ENCODE measurements at regions not wholly inside any gene's neighbourhood (a gene's known extent, or its start where the extent isn't known, plus 50 kb on each side); places are given as distances from the start of the nearest gene placed in this dataset.

DNA sequence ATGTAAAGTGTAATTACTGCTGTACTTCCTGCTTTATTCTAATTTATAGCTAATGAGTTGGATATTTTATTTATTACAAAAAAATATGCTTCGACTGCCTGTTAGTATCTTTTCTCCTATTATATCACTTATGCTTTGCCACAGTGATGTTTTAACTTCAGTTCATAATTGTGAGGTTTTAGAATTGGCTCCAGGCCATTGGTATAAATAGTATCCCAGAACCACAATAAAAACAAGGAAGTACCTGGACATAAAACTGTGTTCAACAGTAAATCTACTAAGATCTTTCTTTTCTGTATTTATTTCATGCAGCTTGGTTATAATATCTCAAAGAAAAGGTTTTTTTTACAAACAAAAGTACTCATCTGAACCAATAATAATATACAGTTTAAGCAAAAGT, 354.3 kb upstream of the CDH9 start:
- TF ChIP-seq, protein P1, sequence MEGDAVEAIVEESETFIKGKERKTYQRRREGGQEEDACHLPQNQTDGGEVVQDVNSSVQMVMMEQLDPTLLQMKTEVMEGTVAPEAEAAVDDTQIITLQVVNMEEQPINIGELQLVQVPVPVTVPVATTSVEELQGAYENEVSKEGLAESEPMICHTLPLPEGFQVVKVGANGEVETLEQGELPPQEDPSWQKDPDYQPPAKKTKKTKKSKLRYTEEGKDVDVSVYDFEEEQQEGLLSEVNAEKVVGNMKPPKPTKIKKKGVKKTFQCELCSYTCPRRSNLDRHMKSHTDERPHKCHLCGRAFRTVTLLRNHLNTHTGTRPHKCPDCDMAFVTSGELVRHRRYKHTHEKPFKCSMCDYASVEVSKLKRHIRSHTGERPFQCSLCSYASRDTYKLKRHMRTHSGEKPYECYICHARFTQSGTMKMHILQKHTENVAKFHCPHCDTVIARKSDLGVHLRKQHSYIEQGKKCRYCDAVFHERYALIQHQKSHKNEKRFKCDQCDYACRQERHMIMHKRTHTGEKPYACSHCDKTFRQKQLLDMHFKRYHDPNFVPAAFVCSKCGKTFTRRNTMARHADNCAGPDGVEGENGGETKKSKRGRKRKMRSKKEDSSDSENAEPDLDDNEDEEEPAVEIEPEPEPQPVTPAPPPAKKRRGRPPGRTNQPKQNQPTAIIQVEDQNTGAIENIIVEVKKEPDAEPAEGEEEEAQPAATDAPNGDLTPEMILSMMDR (IDR thresholded peaks at IDR 0.05; ENCODE audit: extremely low read depth, missing control alignments) = no peak
- DNase-seq (ENCODE audit: low spot score) = no peak

DNA sequence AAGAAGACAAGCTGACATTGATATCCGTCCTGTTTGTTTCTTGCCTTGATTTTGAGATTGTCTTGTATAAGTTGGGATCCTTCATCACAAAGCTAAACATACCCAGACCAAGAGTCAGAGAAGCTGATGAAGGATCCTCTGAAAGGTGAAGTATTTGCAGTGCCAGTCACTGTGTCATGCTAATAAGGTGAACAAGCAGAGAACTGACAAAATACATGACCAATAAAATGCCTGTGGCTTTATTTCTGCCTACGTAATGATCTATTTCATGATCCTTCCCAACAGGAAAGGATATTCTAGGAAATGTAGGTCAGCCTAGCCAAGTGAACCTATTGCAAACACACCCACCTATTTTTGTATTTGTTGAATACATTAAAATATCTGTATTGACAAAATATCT, 351.3 kb upstream of the CDH9 start:
- TF ChIP-seq, protein P1 (IDR thresholded peaks at IDR 0.05; ENCODE audit: extremely low read depth, missing control alignments) = no peak
- DNase-seq (ENCODE audit: low spot score) = no peak

DNA sequence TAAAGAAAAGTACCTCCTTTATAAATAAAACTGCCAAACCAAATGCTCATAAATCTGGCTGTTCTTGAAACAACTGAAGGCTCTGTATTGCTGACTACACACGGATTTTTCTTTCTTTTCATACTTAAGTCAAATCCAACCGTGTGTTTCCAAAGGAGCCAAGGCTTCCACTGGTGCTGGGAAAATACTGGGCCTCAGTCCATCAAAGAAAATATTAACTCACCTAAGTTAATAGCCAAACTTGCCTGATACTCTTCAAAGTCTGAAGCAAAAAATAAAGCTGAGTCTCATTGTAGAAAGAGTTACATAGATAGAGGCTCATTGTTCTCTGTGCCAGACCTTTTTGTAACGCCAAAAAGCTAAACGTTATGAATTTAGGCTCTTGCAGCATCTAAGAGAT, 350.4 kb upstream of the CDH9 start:
- no peak for DNase-seq (ENCODE audit: low spot score)
- TF ChIP-seq, protein P1 (IDR thresholded peaks at IDR 0.05; ENCODE audit: extremely low read depth, missing control alignments) = no peak

DNA sequence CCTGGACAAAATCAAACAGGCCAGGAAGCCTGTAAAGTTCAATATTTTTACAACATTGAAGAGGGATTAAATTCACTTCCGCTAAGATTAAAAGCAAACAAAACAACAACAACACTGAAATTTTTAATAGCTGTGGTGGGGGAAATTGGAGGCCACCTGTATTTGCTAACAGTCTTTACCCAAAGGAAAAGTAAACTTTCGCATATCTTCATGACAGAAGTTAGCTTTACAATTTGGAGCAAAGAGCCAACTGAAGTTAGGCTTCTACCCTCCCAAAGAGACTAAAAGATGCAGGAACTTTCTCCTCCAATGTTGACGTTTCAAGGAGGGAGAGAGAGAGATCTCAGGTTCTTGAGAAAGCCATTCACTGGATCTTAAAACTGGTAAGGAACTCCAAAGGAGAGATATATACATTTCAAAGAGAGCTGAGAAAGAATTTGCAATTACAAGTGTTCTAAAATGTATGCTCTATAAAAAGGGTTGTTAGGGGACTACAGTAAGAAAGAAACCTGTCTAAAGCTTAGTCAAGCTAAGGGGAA, 349.2 kb upstream of the CDH9 start:
- TF ChIP-seq, protein P1 (IDR thresholded peaks at IDR 0.05; ENCODE audit: extremely low read depth, missing control alignments) = no peak

DNA sequence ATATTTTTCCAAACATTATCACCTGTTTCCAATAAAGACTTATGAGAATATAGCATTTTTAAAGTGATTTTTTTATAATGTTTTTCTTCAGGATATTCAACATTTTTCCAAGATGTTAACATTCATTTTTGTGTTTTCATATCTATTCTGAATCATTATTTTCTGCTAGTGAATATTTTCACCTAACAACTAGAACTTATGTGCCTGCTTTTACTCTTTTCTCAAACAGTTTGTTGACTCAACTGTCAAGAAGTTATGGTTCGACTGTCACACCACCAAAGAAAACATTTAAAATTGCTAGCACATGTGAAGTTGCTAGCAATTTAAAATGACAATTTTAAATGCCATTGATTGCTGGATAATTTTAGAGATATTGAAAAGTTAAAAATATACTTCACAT, 343.3 kb upstream of the CDH9 start:
- TF ChIP-seq, protein P1 (IDR thresholded peaks at IDR 0.05; ENCODE audit: extremely low read depth, missing control alignments) = no peak

More for the DNA sequence above, 349.2 kb upstream of the CDH9 start:
- no peak for DNase-seq (ENCODE audit: low spot score)

DNA sequence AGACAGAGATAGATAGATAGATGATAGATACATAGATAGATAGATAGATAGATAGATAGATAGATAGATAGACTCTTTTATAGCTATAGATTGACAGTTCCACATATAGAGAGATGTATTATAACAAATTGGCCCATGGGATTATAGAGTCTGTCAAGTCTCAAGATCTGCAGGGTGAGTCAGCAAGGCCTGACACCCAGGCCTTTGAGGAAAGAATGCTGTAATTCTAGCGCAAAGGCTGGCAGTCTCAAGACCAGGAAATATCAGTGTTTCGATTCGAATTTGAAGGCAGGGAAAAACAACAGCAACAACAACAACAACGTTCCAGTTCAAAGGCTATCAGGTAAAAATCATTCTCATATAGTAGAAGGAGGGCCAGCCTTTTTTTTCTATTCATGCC, 339.2 kb upstream of the CDH9 start:
- no peak for DNase-seq (ENCODE audit: low spot score)
- TF ChIP-seq, protein P1 (IDR thresholded peaks at IDR 0.05; ENCODE audit: extremely low read depth, missing control alignments) = no peak

More for the DNA sequence above, 343.3 kb upstream of the CDH9 start:
- DNase-seq (ENCODE audit: low spot score) = no peak

DNA sequence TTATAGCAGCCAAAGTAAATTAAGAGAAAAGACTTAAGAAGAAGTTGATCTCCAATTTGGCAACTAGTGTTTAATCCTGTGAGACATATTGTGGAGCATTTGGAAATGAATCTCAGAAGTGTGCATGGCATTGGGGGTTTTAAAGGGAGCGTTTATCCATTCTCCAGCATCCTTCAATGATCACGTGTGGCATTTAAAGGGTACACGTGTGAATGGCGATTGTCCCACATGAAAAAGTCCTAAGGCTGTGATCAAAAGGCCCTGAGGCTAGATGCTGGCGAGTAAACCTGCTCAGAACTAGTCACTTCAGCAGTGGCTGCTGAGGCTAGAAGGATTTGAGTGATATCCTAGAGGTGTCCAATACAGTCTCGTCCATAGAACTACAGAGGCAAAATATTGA, 315.6 kb upstream of the CDH9 start:
- TF ChIP-seq, protein P1 (IDR thresholded peaks at IDR 0.05; ENCODE audit: extremely low read depth, missing control alignments) = no peak
- DNase-seq (ENCODE audit: low spot score) = no peak
